MM.1S (cell line): ENCODE measurements at regions not wholly inside any gene's neighbourhood (a gene's known extent, or its start where the extent isn't known, plus 50 kb on each side); places are given as distances from the start of the nearest gene placed in this dataset.

Experiments
- EZH2 ChIP-seq: fragments of 300-600 bp; sonication (generic); optimal IDR thresholded peaks from 2 replicates; pipeline ENCODE3; 2017; ENCODE audit warnings: low read depth, mild to moderate bottlenecking, antibody characterized with exemption, low read length, mixed read lengths
- EZH2phosphoT487 ChIP-seq: fragments of 300-600 bp; sonication (generic); IDR thresholded peaks from 2 replicates; pipeline ENCODE4 v1.6.1; 2018; ENCODE audit warnings: antibody characterized with exemption, low read length
- TF ChIP-seq, protein P1 (sequence below): fragments of 300-600 bp; sonication (generic); IDR thresholded peaks from 2 replicates; pipeline ENCODE4 v1.5.1; 2016; ENCODE audit warnings: antibody characterized with exemption, low read length, mixed read lengths

DNA sequence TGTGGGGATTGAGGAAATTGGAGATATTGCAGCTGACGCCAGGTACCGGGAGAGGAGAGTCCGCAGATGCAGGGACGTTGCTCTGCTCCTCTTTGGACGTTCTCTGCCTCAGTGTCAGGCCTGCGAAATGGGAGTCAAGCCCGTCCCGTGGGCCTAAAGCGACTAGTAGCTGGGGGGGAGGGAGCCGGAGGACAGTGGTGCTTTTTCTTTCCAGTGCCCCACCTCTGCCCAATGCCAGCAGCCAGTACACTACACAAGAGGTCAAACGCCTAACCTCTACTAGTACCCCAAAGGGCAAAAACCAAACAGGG lies 413.6 kb upstream of the ESRRG start:
- TF ChIP-seq, protein P1, sequence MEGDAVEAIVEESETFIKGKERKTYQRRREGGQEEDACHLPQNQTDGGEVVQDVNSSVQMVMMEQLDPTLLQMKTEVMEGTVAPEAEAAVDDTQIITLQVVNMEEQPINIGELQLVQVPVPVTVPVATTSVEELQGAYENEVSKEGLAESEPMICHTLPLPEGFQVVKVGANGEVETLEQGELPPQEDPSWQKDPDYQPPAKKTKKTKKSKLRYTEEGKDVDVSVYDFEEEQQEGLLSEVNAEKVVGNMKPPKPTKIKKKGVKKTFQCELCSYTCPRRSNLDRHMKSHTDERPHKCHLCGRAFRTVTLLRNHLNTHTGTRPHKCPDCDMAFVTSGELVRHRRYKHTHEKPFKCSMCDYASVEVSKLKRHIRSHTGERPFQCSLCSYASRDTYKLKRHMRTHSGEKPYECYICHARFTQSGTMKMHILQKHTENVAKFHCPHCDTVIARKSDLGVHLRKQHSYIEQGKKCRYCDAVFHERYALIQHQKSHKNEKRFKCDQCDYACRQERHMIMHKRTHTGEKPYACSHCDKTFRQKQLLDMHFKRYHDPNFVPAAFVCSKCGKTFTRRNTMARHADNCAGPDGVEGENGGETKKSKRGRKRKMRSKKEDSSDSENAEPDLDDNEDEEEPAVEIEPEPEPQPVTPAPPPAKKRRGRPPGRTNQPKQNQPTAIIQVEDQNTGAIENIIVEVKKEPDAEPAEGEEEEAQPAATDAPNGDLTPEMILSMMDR = no peak
- TF ChIP-seq EZH2phosphoT487 = no peak
- TF ChIP-seq EZH2 = no peak
